ENCODE measurements at regions not wholly inside any gene's neighbourhood (a gene's known extent, or its start where the extent isn't known, plus 50 kb on each side); places are given as distances from the start of the nearest gene placed in this dataset.
"Not testable (repeated sequence)": the region's sequence is repeated elsewhere in the genome, so short reads cannot be mapped to it uniquely, and the experiment has no call there.

DNA sequence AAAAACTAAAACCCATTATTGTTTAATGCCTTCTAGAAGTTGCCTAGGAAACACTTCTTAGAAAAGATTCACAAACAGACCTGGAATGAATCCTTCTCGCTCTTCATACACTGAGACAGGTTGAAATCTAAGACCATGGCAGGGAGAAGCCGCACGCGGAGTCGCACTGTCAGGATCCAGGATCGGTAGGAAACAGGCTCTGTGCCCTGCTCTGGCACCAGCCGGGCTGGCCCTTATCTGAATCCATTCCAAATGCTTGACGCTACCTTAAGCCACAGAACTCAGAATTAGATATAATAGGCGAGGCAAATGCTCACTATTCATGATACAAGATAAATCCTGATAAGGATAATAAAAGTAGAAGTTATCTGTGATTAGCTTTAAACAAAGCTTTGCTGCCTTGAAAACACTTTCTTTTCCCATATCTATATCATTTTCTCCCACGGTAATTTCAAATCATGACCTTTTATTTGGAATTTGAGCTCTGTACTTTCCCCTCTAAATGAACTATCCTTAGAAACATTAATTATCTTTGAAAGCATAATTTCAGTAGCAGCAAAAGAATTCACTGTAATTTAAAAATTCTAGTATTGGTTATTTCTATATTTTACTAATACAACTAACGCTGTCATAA, 385.6 kb downstream of the IRS2 start:
- peak overlapping the region; percentile 70 for H2AFZ ChIP-seq (ENCODE audit: low read depth, low read length)
- Mint-ChIP-seq H3K36me3 (ENCODE audit: low read depth, unreplicated experiment) (no peaks in the 10 kb centered on the region), H3K9me3 (ENCODE audit: unreplicated experiment) (peaks cover 2% of the 10 kb centered on the region), H3K27me3 (ENCODE audit: low read depth, unreplicated experiment) (peaks cover 2% of the 10 kb centered on the region), H3K27ac (ENCODE audit: unreplicated experiment) (no peak overlapping the region), H3K4me3 (ENCODE audit: unreplicated experiment) (no peak overlapping the region), H3K4me1 (ENCODE audit: low read depth, unreplicated experiment) (peaks cover 2% of the 10 kb centered on the region)
- no peaks in the 10 kb centered on the region for H3K27me3 ChIP-seq (ENCODE audit: insufficient read depth, low read length)
- H3K4me2 ChIP-seq (ENCODE audit: low read length): peak overlapping the region; percentile 27
- TF ChIP-seq CTCF (IDR thresholded peaks at IDR 0.05; ENCODE audit: insufficient read depth, low read depth, low read length) (no peak), EZH2 (IDR thresholded peaks at IDR 0.05; ENCODE audit: insufficient read depth, low read length) (no peak)
- no peak overlapping the region for H3K9ac ChIP-seq (ENCODE audit: low read length)
- H3K27ac ChIP-seq (ENCODE audit: low read depth, low read length): no peak overlapping the region
- H3K9me3 ChIP-seq (ENCODE audit: insufficient read depth, low read depth, low read length): no peaks in the 10 kb centered on the region
- H3K4me1 ChIP-seq (ENCODE audit: insufficient read depth, low read length): no peaks in the 10 kb centered on the region
- FAIRE-seq: no peak
- DNase-seq (ENCODE audit: low read depth): no peak
- H3K36me3 ChIP-seq (ENCODE audit: insufficient read depth, low read length): no peaks in the 10 kb centered on the region
- no peaks in the 10 kb centered on the region for H3K79me2 ChIP-seq (ENCODE audit: insufficient read depth, low read length)
- H4K20me1 ChIP-seq (ENCODE audit: insufficient read depth, low read length): no peaks in the 10 kb centered on the region
- H3K4me3 ChIP-seq (ENCODE audit: insufficient read depth, low read depth, low read length): no peak overlapping the region

DNA sequence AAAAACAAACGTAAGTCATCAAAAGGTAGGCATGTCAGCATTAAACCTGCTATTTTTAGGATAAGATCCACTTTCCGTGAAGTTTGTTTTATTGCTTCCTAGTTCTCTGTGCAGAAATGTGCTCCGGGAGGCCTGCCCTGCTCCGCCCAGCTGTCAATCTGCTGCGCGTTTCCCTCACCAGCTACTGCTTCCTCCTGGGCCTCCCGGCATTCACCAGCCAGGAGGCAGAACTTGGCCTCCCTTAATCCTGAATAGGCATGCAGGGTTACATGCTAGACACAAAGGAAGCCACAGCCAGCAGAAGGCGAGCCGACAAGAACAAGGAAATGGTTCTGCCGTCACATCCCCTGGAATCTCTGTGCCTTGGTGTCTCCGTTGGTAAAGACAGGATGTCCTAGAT, 386.2 kb downstream of the IRS2 start:
- Histone ChIP-seq H3K4me3 (ENCODE audit: insufficient read depth, low read depth, low read length) (no peak overlapping the region), H4K20me1 (ENCODE audit: insufficient read depth, low read length) (no peaks in the 10 kb centered on the region), H3K27me3 (ENCODE audit: insufficient read depth, low read length) (no peaks in the 10 kb centered on the region), H3K9ac (ENCODE audit: low read length) (no peak overlapping the region), H3K4me1 (ENCODE audit: insufficient read depth, low read length) (no peaks in the 10 kb centered on the region), H3K36me3 (ENCODE audit: insufficient read depth, low read length) (no peaks in the 10 kb centered on the region), H3K9me3 (ENCODE audit: insufficient read depth, low read depth, low read length) (no peaks in the 10 kb centered on the region), H3K79me2 (ENCODE audit: insufficient read depth, low read length) (no peaks in the 10 kb centered on the region), H2AFZ (ENCODE audit: low read depth, low read length) (peak overlapping the region; percentile 70), H3K4me2 (ENCODE audit: low read length) (peak overlapping the region; percentile 27), H3K27ac (ENCODE audit: low read depth, low read length) (no peak overlapping the region)
- H3K36me3 Mint-ChIP-seq (ENCODE audit: low read depth, unreplicated experiment): no peaks in the 10 kb centered on the region
- peaks cover 2% of the 10 kb centered on the region for H3K27me3 Mint-ChIP-seq (ENCODE audit: low read depth, unreplicated experiment)
- no peak overlapping the region for H3K27ac Mint-ChIP-seq (ENCODE audit: unreplicated experiment)
- no peak overlapping the region for H3K4me3 Mint-ChIP-seq (ENCODE audit: unreplicated experiment)
- DNase-seq (ENCODE audit: low read depth) (no peak), FAIRE-seq (no peak)
- peaks cover 2% of the 10 kb centered on the region for H3K9me3 Mint-ChIP-seq (ENCODE audit: unreplicated experiment)
- peaks cover 2% of the 10 kb centered on the region for H3K4me1 Mint-ChIP-seq (ENCODE audit: low read depth, unreplicated experiment)
- no peak for TF ChIP-seq CTCF (IDR thresholded peaks at IDR 0.05; ENCODE audit: insufficient read depth, low read depth, low read length)
- TF ChIP-seq EZH2 (IDR thresholded peaks at IDR 0.05; ENCODE audit: insufficient read depth, low read length): no peak

DNA sequence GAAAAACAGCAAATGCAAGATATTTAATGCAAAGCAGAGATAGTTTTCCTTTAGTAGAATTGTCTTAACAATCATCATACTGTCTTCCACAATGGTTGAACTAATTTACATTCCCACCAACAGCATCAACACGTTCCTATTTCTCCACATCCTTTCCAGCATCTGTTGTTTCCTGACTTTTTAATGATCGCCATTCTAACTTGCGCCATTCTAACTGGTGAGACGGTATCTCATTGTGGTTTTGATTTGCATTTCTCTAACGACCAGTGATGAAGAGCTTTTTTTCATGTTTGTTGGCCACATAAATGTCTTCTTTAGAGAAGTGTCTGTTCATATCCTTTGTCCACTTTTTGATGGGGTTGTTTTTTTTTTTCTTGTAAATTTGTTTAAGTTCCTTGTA, 388.3 kb downstream of the IRS2 start:
- H4K20me1 ChIP-seq (ENCODE audit: insufficient read depth, low read length); H3K27me3 Mint-ChIP-seq (ENCODE audit: low read depth, unreplicated experiment); FAIRE-seq; H2AFZ ChIP-seq (ENCODE audit: low read depth, low read length); H3K27me3 ChIP-seq (ENCODE audit: insufficient read depth, low read length); H3K27ac Mint-ChIP-seq (ENCODE audit: unreplicated experiment); H3K79me2 ChIP-seq (ENCODE audit: insufficient read depth, low read length); H3K9me3 Mint-ChIP-seq (ENCODE audit: unreplicated experiment); H3K4me2 ChIP-seq (ENCODE audit: low read length); H3K36me3 Mint-ChIP-seq (ENCODE audit: low read depth, unreplicated experiment); H3K4me3 Mint-ChIP-seq (ENCODE audit: unreplicated experiment); H3K4me1 ChIP-seq (ENCODE audit: insufficient read depth, low read length); H3K9ac ChIP-seq (ENCODE audit: low read length); H3K4me3 ChIP-seq (ENCODE audit: insufficient read depth, low read depth, low read length); H3K36me3 ChIP-seq (ENCODE audit: insufficient read depth, low read length); DNase-seq (ENCODE audit: low read depth); H3K9me3 ChIP-seq (ENCODE audit: insufficient read depth, low read depth, low read length); H3K4me1 Mint-ChIP-seq (ENCODE audit: low read depth, unreplicated experiment); H3K27ac ChIP-seq (ENCODE audit: low read depth, low read length): not testable (repeated sequence)
